HUES6 (cell line): ENCODE measurements at regions not wholly inside any gene's neighbourhood (a gene's known extent, or its start where the extent isn't known, plus 50 kb on each side); places are given as distances from the start of the nearest gene placed in this dataset.

Source experiments
- H3K27ac ChIP-seq: 2 replicates; pipeline ENCODE4 v1.7.0; 2013; ENCODE audit warnings: low read depth, mild to moderate bottlenecking, low read length, inconsistent platforms
- H3K27me3 ChIP-seq: 2 replicates; pipeline ENCODE4 v1.6.1; 2013; ENCODE audit warnings: low read length; ENCODE audit not compliant: control insufficient read depth, insufficient read depth
- H3K36me3 ChIP-seq: 2 replicates; pipeline ENCODE4 v1.6.1; 2013; ENCODE audit warnings: low read length; ENCODE audit not compliant: control insufficient read depth, insufficient read depth
- H3K4me1 ChIP-seq: 2 replicates; pipeline ENCODE4 v1.6.1; 2013; ENCODE audit warnings: low read length; ENCODE audit not compliant: control insufficient read depth, insufficient read depth
- H3K4me3 ChIP-seq: 2 replicates; pipeline ENCODE4 v1.5.1; 2013; ENCODE audit warnings: low read depth, low read length
- H3K9ac ChIP-seq: one replicate; pipeline ENCODE4 v1.6.1; 2013; ENCODE audit warnings: mild to moderate bottlenecking, low read length
- H3K9me3 ChIP-seq: 2 replicates; pipeline ENCODE4 v1.6.1; 2013; ENCODE audit warnings: low read depth, low read length; ENCODE audit not compliant: control insufficient read depth, insufficient read depth

DNA sequence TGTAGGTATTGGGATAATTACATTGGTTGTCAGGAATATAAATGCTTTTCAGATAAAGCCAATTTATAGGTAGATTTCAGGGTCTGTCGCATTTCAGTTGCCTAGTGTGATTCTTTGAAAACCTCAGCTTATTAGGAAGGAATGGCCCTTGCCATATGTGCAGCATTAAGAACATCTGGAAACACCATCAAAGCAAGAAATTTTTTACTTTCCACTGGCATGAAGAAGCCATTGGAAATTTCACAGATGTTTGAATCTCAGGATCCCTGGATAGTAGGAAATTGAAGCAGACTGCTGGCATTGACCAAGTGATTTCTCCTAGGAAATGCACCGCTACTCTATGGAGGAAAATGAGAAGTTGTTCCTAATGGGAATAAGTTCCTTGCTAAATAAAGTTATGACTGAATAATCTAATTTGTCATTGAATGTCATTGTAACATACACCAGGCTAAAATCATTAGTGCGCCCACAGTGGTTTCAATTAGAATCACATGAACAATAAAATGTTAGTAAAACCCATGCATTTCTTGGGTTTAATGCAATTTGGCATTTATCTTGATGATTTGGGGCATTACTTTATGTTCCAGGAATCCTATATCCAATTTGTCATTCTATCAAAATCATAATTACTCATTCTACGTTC, 950.1 kb downstream of the EPHA7 start:
- peaks cover 11% of the 10 kb centered on the region; the same call in 1 of the 2 replicates for H3K9me3 ChIP-seq

GRCh38 chr6:92468066-92468465, 951.3 kb downstream of the EPHA7 start:
- H3K27me3 ChIP-seq, result no peaks in the 10 kb centered on the region
- no peak overlapping the region for H3K4me3 ChIP-seq
- H3K27ac ChIP-seq, result no peak overlapping the region
- H3K9ac ChIP-seq, result no peak overlapping the region
- peaks cover 11% of the 10 kb centered on the region; the same call in 1 of the 2 replicates for H3K9me3 ChIP-seq
- H3K36me3 ChIP-seq, result no peaks in the 10 kb centered on the region
- H3K4me1 ChIP-seq, result peaks cover 7% of the 10 kb centered on the region

More for the DNA sequence above, 950.1 kb downstream of the EPHA7 start:
- Histone ChIP-seq H3K9ac (no peak overlapping the region), H3K4me3 (no peak overlapping the region), H3K36me3 (no peaks in the 10 kb centered on the region), H3K27me3 (no peaks in the 10 kb centered on the region), H3K27ac (no peak overlapping the region), H3K4me1 (peaks cover 7% of the 10 kb centered on the region; the same call in 1 of the 2 replicates)

DNA sequence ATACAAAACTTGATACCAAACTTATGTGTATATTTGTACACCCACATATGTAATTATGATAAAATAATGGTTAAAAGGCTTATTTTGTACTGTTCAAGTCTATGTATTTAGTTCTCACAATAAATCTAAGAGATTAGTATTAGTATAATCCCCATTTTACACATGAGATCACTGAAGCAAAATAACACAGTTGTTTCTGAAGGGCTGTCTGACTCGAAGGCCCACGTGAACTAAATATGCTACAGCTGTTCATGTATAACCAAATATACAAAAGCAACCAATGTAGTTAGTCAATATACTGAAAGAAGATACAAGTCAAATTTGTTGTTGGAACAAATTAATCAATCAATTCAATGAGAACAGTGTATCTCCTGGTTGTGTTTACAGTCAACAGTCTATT, 959.2 kb downstream of the EPHA7 start:
- Histone ChIP-seq H3K9me3 (0 out of 2 replicates have a peak, but pooled peaks cover 4% of the 10 kb centered on the region), H3K4me3 (no peak overlapping the region), H3K27ac (no peak overlapping the region), H3K9ac (no peak overlapping the region), H3K36me3 (no peaks in the 10 kb centered on the region), H3K27me3 (no peaks in the 10 kb centered on the region), H3K4me1 (no peaks in the 10 kb centered on the region; the same call in 1 of the 2 replicates)

GRCh38 chr6:92459606-92460005, 959.8 kb downstream of the EPHA7 start:
- Histone ChIP-seq H3K36me3 (no peaks in the 10 kb centered on the region), H3K4me1 (no peaks in the 10 kb centered on the region; the same call in 1 of the 2 replicates), H3K4me3 (no peak overlapping the region), H3K27me3 (no peaks in the 10 kb centered on the region), H3K9ac (no peak overlapping the region), H3K9me3 (0 out of 2 replicates have a peak, but pooled peaks cover 1% of the 10 kb centered on the region), H3K27ac (no peak overlapping the region)

GRCh38 chr6:92446052-92446451, 973.3 kb downstream of the EPHA7 start:
- H3K27me3 ChIP-seq, result no peaks in the 10 kb centered on the region
- no peak overlapping the region for H3K27ac ChIP-seq
- no peaks in the 10 kb centered on the region for H3K36me3 ChIP-seq
- H3K4me3 ChIP-seq, result no peak overlapping the region
- no peak overlapping the region for H3K9ac ChIP-seq
- H3K4me1 ChIP-seq, result no peaks in the 10 kb centered on the region
- no peaks in the 10 kb centered on the region for H3K9me3 ChIP-seq

GRCh38 chr6:92433911-92434310, 985.4 kb downstream of the EPHA7 start:
- no peaks in the 10 kb centered on the region for H3K36me3 ChIP-seq

DNA sequence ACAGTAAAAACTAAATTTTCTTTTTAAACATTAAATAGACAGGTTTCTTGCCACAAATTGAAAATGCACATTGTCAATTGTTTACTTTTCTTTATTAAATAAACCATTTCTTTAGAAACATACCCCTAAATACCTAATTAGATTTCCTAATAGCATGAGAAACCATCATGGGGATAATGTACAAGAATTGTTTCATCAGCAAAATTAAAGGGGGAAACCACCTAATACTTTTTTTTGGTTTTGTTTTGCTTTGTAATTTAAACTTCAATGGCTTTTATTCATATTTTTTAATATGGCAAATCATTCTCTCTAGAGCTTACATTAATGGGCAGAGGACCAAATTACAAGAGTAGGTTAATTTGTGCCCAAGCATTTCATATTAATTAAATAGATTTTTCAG, 987.9 kb downstream of the EPHA7 start:
- Histone ChIP-seq H3K9ac (no peak overlapping the region), H3K27ac (no peak overlapping the region), H3K36me3 (no peaks in the 10 kb centered on the region), H3K4me3 (no peak overlapping the region), H3K4me1 (no peaks in the 10 kb centered on the region), H3K9me3 (no peaks in the 10 kb centered on the region), H3K27me3 (no peaks in the 10 kb centered on the region)

More at GRCh38 chr6:92433911-92434310, 985.4 kb downstream of the EPHA7 start:
- no peak overlapping the region for H3K27ac ChIP-seq
- H3K9ac ChIP-seq, result no peak overlapping the region
- no peak overlapping the region for H3K4me3 ChIP-seq
- no peaks in the 10 kb centered on the region for H3K27me3 ChIP-seq
- no peaks in the 10 kb centered on the region for H3K9me3 ChIP-seq
- no peaks in the 10 kb centered on the region for H3K4me1 ChIP-seq

DNA sequence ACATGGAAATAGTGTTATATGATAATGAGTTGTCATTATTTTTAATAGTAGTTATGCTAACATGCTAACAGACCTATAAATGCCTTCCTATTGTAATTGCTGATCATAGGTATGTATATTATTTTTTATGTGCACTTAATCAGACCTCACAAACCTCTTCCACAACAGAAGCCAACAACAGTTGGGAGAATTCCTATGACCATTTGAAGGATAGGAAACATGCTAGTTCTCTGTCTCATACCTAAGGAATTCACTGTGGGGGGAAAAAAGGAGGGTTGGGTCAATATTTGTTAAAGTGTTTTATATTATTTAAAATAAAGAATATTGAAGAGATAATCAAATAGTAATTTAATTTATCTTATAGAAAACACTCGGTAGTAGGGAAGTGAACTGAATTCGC, 990.9 kb downstream of the EPHA7 start:
- Histone ChIP-seq H3K4me1 (no peaks in the 10 kb centered on the region), H3K27ac (no peak overlapping the region), H3K9ac (no peak overlapping the region), H3K4me3 (no peak overlapping the region), H3K9me3 (no peaks in the 10 kb centered on the region), H3K27me3 (no peaks in the 10 kb centered on the region), H3K36me3 (no peaks in the 10 kb centered on the region)

DNA sequence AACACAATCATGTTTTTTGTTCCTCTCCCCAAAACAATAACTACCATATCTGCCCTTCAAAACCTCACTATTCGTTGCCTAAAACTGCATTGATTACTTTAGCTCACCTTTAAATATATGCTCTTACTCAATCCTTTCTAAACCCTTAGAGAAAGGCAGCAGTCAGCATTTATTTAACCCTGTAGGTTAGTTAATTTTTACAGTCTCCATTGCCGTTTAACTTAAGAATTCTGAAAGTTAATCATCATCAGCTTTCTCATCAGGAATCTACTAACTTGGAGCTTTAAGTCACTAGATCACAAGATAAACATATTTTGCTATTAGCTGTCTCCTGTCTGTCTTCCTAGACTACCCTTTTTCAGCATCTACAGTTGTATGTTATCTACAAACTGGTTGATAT, 991.9 kb downstream of the EPHA7 start:
- Histone ChIP-seq H3K9ac (no peak overlapping the region), H3K4me1 (no peaks in the 10 kb centered on the region), H3K4me3 (no peak overlapping the region), H3K27ac (no peak overlapping the region), H3K9me3 (no peaks in the 10 kb centered on the region), H3K27me3 (no peaks in the 10 kb centered on the region), H3K36me3 (no peaks in the 10 kb centered on the region)

DNA sequence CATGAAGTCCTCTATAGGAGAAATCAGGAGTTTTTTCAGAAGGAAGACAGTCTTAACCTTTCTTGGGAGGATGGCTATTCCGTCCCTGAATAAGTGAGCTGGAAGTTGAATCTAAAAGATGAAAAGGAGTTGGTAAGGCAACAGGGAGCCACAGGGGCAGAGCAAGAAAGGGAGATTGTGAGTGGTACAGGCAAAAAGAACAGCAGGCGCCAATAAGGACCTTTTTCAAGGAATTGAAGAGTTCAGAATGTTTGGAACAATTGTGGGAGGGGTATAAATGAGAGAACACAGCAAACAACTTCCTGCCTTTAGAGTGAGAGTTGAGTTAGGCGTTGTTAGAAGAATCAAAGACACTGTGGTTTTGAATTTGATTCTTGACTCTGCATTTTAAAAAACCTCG, 1003.7 kb downstream of the EPHA7 start:
- H3K4me1 ChIP-seq, result no peaks in the 10 kb centered on the region
- no peaks in the 10 kb centered on the region for H3K36me3 ChIP-seq
- H3K27ac ChIP-seq, result no peak overlapping the region
- no peaks in the 10 kb centered on the region for H3K27me3 ChIP-seq
- H3K9ac ChIP-seq, result no peak overlapping the region
- H3K4me3 ChIP-seq, result no peak overlapping the region
- peaks cover 8% of the 10 kb centered on the region for H3K9me3 ChIP-seq

DNA sequence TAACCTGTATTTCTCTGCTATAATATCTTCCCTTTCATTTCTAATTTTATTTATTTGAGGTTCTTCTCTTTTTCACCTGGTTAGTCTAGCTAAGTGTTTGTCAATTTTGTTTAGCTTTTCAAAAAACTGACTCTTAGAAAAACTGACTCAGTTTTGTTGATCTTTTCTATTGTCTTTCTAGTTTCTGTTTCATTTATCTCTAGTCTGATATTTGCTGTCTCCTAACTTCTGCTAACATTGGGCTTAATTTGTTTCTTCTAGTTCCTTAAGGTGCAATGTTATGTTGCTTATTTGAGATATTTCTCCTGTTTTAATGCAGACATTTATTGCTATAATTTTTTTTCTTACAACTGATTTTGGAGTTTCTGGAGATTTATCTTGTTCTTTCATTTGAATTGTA, 1011.0 kb downstream of the EPHA7 start:
- no peaks in the 10 kb centered on the region for H3K4me1 ChIP-seq
- H3K27me3 ChIP-seq, result no peaks in the 10 kb centered on the region
- H3K36me3 ChIP-seq, result no peaks in the 10 kb centered on the region
- no peak overlapping the region for H3K27ac ChIP-seq
- peaks cover 5% of the 10 kb centered on the region; the same call in 1 of the 2 replicates for H3K9me3 ChIP-seq
- H3K9ac ChIP-seq, result no peak overlapping the region
- H3K4me3 ChIP-seq, result no peak overlapping the region
